GM19397 (cell line): ENCODE measurements at regions not wholly inside any gene's neighbourhood (a gene's known extent, or its start where the extent isn't known, plus 50 kb on each side); places are given as distances from the start of the nearest gene placed in this dataset.

Source experiments
- ATAC-seq: cut with Tn5 transposase; IDR thresholded peaks from one replicate; pipeline ENCODE4 v1.9.1; 2021; ENCODE audit warnings: mild to moderate bottlenecking, moderate library complexity; ENCODE audit not compliant: unreplicated experiment

GRCh38 chr6:14966906-14967711 is 278.8 kb upstream of the JARID2 start:
- ATAC-seq: no peak

- no peak for ATAC-seq
Measured at GRCh38 chr6:14968056-14968637, 277.7 kb upstream of the JARID2 start.

GRCh38 chr6:14969126-14969525 is 276.7 kb upstream of the JARID2 start:
- ATAC-seq: no peak

GRCh38 chr6:14972379-14973067 is 273.3 kb upstream of the JARID2 start:
- no peak for ATAC-seq

- ATAC-seq: no peak
Measured at GRCh38 chr6:14974372-14974771, 271.5 kb upstream of the JARID2 start.

- no peak for ATAC-seq
Measured at GRCh38 chr6:14974792-14975470, 270.9 kb upstream of the JARID2 start.

GRCh38 chr6:14975471-14975817 is 270.4 kb upstream of the JARID2 start:
- no peak for ATAC-seq

GRCh38 chr6:14977747-14978382 is 268.0 kb upstream of the JARID2 start:
- ATAC-seq: no peak

GRCh38 chr6:14981960-14982359 is 263.9 kb upstream of the JARID2 start:
- no peak for ATAC-seq

GRCh38 chr6:14983599-14984518 is 262.0 kb upstream of the JARID2 start:
- no peak for ATAC-seq

- ATAC-seq: no peak
Measured at GRCh38 chr6:14984519-14984853, 261.4 kb upstream of the JARID2 start.

GRCh38 chr6:14985366-14985765 is 260.5 kb upstream of the JARID2 start:
- no peak for ATAC-seq

GRCh38 chr6:14986370-14986769 is 259.5 kb upstream of the JARID2 start:
- no peak for ATAC-seq

- ATAC-seq: no peak
Measured at GRCh38 chr6:14987490-14987889, 258.4 kb upstream of the JARID2 start.

- no peak for ATAC-seq
Measured at GRCh38 chr6:14992382-14992781, 253.5 kb upstream of the JARID2 start.

- no peak for ATAC-seq
Measured at GRCh38 chr6:14995208-14995607, 250.7 kb upstream of the JARID2 start.

GRCh38 chr6:14995966-14996602 is 249.8 kb upstream of the JARID2 start:
- no peak for ATAC-seq

GRCh38 chr6:14996892-14997291 is 249.0 kb upstream of the JARID2 start:
- no peak for ATAC-seq

- ATAC-seq: no peak
Measured at GRCh38 chr6:14997507-14997906, 248.4 kb upstream of the JARID2 start.

GRCh38 chr6:14999106-14999505 is 246.8 kb upstream of the JARID2 start:
- no peak for ATAC-seq
